GM12891 (cell line): ENCODE measurements at regions not wholly inside any gene's neighbourhood (a gene's known extent, or its start where the extent isn't known, plus 50 kb on each side); places are given as distances from the start of the nearest gene placed in this dataset.

Experiments used
- POLR2AphosphoS5 ChIP-seq: IDR thresholded peaks from 2 replicates; pipeline ENCODE4 v1.6.1; 2011; ENCODE audit warnings: low read depth, low read length, control low read depth
- TAF1 ChIP-seq: IDR thresholded peaks from 2 replicates; pipeline ENCODE4 v1.6.1; 2011; ENCODE audit warnings: low read depth, low read length, control low read depth

DNA sequence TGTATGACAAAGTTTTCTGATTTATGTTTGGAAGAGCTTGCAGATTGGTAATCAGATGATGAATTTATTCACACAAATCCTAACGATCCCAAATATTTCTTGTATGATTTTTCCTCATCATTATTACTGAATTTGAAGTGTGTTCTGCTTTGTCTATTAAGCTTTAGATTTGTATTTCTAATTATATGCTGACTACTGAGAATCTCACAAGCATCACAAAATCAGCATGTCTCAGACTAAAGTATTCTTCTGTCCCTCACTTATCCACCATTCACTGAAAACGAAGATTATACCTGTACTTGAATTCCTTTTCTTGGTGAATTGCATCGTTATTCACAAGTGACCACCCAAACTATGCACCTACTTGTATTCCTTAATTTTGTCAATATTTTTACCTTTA, 796.3 kb upstream of the MAP3K7 start:
- TF ChIP-seq TAF1 (no peak), POLR2AphosphoS5 (no peak)
